ENCODE measurements at regions not wholly inside any gene's neighbourhood (a gene's known extent, or its start where the extent isn't known, plus 50 kb on each side); places are given as distances from the start of the nearest gene placed in this dataset.

DNA sequence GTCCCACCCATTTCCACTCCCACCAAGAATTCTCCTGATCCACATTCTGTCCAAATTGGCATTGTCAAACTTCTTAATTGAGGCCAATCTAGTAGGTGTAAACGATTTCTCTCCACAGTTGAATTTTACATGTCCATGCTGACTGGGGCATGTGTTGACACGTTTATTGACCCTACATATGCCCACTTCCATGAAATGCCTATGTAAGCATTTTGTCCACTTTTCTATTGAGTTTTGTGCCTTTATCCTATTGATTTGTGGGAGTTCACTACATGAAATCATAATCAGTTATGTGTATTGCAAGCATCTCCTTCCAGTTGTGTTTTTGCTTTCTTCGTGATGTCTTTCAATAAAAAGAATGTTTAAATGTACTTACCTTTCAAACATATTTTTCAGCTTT is 141.7 kb upstream of the NSMCE3 start:
- DNase-seq (ENCODE audit: extremely low spot score in 2 of 2): no peak
- no peaks in the 10 kb centered on the region for H3K4me1 ChIP-seq
- TF ChIP-seq, protein P1, sequence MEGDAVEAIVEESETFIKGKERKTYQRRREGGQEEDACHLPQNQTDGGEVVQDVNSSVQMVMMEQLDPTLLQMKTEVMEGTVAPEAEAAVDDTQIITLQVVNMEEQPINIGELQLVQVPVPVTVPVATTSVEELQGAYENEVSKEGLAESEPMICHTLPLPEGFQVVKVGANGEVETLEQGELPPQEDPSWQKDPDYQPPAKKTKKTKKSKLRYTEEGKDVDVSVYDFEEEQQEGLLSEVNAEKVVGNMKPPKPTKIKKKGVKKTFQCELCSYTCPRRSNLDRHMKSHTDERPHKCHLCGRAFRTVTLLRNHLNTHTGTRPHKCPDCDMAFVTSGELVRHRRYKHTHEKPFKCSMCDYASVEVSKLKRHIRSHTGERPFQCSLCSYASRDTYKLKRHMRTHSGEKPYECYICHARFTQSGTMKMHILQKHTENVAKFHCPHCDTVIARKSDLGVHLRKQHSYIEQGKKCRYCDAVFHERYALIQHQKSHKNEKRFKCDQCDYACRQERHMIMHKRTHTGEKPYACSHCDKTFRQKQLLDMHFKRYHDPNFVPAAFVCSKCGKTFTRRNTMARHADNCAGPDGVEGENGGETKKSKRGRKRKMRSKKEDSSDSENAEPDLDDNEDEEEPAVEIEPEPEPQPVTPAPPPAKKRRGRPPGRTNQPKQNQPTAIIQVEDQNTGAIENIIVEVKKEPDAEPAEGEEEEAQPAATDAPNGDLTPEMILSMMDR (IDR thresholded peaks at IDR 0.05): no peak
- TF ChIP-seq POLR2AphosphoS5 (IDR thresholded peaks at IDR 0.05; ENCODE audit: insufficient read depth in 1 of 2, low read depth in 1 of 2) (no peak), POLR2A (IDR thresholded peaks at IDR 0.05) (no peak)
- intact Hi-C loops (cut with DNase I): no loop called here
- no peak overlapping the region for H3K4me3 ChIP-seq
- no peaks in the 10 kb centered on the region for H3K27me3 ChIP-seq
- no peaks in the 10 kb centered on the region for H3K9me3 ChIP-seq
- H3K27ac ChIP-seq: no peak overlapping the region
- no peaks in the 10 kb centered on the region for H3K36me3 ChIP-seq

DNA sequence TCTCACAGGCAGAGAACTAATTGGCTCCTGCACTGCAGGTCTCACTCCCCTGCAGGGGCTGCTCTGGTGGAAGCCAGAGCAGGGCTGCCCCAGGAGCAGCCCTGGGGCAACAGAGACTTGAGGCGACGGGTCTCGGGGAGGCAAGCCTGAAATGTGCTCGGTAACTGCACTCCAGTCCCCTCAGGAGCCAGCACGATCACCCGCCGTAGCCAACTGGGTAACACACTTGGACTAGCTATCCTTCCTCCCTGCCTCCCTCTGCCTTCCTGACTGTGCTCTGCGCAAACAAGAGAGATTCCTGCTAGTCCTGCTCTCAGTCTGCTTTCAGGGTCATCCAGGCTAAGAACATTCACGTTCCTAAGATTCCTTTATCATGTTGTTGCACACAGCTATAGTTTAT is 140.7 kb upstream of the NSMCE3 start:
- H3K4me3 ChIP-seq: no peak overlapping the region
- H3K27me3 ChIP-seq: no peaks in the 10 kb centered on the region
- no peaks in the 10 kb centered on the region for H3K9me3 ChIP-seq
- no peaks in the 10 kb centered on the region for H3K4me1 ChIP-seq
- no peak overlapping the region for H3K27ac ChIP-seq
- intact Hi-C loops (cut with DNase I): no loop called here
- DNase-seq (ENCODE audit: extremely low spot score in 2 of 2): peak in 1 of 2 donors; percentile 79
- no peaks in the 10 kb centered on the region for H3K36me3 ChIP-seq
- no peak for TF ChIP-seq POLR2A (IDR thresholded peaks at IDR 0.05)
- TF ChIP-seq, protein P1 (IDR thresholded peaks at IDR 0.05): no peak

DNA sequence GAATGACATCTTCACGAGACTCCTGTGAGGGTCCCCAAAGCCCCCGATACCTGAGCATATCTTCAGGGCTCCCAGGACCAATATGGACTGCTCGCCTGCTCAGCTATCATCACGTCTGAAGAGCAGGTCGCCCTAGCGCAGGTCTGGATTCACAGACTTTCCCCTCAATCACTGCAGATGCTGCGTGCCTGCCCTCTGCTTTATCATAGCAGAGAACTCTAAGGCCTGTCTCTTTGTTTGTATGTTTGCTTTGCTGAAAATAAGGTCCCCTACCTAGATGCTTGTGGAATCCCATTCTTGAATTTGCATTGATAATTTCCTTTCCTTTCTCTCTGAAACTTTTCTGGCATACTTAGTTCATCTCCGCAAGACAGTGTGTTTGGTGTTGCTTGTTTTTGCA is 140.3 kb upstream of the NSMCE3 start:
- Histone ChIP-seq H3K4me1 (no peaks in the 10 kb centered on the region), H3K4me3 (no peak overlapping the region), H3K36me3 (no peaks in the 10 kb centered on the region), H3K27ac (no peak overlapping the region), H3K27me3 (no peaks in the 10 kb centered on the region), H3K9me3 (no peaks in the 10 kb centered on the region)
- TF ChIP-seq, protein P1 (IDR thresholded peaks at IDR 0.05): no peak
- TF ChIP-seq POLR2AphosphoS5 (IDR thresholded peaks at IDR 0.05; ENCODE audit: insufficient read depth in 1 of 2, low read depth in 1 of 2): no peak
- no peak for DNase-seq (ENCODE audit: extremely low spot score in 2 of 2)
- intact Hi-C loops (cut with DNase I): no loop called here

DNA sequence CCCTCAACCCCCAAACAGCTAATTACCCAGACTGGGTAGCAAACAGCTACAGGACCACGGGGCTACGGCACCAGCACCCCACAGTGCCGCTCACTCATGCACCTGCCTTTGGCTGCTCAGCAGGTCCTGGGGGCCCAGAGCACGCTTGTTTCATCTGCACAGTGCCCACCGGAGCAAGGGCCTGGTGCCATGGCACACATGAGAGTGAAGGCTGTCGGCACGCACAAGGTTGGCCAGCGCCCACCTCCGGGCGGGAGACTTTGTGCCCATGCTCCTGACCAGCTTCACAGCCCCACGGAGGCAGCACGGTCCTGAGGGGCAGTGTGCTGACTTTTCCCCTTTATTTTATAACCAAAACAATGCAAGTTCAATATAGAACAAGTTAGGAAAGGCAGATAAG is 135.9 kb upstream of the NSMCE3 start:
- no peak for DNase-seq (ENCODE audit: extremely low spot score in 2 of 2)

DNA sequence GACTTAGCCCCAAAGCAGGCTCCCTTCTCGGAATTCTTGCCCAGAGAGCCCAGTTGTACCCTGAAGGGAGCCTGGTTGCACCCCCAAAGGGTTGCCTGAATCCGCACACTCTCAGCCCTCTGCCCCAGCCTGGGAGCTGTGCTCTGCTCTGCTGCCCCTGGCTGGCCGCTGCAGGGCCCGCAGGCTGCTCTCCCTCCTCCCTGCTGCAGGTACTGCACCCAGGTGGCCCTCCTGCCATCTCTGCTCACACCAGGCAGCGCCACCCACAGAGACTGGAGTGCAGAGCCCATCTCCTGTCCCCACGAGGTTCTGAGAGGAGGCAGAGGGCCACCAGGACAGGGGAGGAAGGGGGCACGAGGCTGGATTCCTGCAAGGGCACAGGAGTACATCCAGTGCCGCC is 134.2 kb upstream of the NSMCE3 start:
- TF ChIP-seq POLR2A (IDR thresholded peaks at IDR 0.05): no peak
- TF ChIP-seq POLR2AphosphoS5 (IDR thresholded peaks at IDR 0.05; ENCODE audit: insufficient read depth in 1 of 2, low read depth in 1 of 2): no peak
- TF ChIP-seq, protein P1 (IDR thresholded peaks at IDR 0.05): no peak
- Histone ChIP-seq H3K36me3 (no peaks in the 10 kb centered on the region), H3K9me3 (no peaks in the 10 kb centered on the region), H3K4me1 (no peaks in the 10 kb centered on the region), H3K27ac (no peak overlapping the region), H3K4me3 (no peak overlapping the region), H3K27me3 (no peaks in the 10 kb centered on the region)
- intact Hi-C loops (cut with DNase I): no loop called here
- DNase-seq (ENCODE audit: extremely low spot score in 2 of 2): no peak

More for the DNA sequence above, 135.9 kb upstream of the NSMCE3 start:
- no peak overlapping the region for H3K27ac ChIP-seq
- no peaks in the 10 kb centered on the region for H3K9me3 ChIP-seq
- no peaks in the 10 kb centered on the region for H3K36me3 ChIP-seq
- H3K27me3 ChIP-seq: no peaks in the 10 kb centered on the region
- no peaks in the 10 kb centered on the region for H3K4me1 ChIP-seq
- H3K4me3 ChIP-seq: no peak overlapping the region
- intact Hi-C loops (cut with DNase I): no loop called here
- TF ChIP-seq POLR2AphosphoS5 (IDR thresholded peaks at IDR 0.05; ENCODE audit: insufficient read depth in 1 of 2, low read depth in 1 of 2) (no peak), POLR2A (IDR thresholded peaks at IDR 0.05) (no peak)
- TF ChIP-seq, protein P1 (IDR thresholded peaks at IDR 0.05): no peak

Measured in vagina (tissue), 2 donors.